Heart right ventricle (tissue), 16 donors: ENCODE measurements at regions not wholly inside any gene's neighbourhood (a gene's known extent, or its start where the extent isn't known, plus 50 kb on each side); places are given as distances from the start of the nearest gene placed in this dataset.
"Not testable (repeated sequence)": the region's sequence is repeated elsewhere in the genome, so short reads cannot be mapped to it uniquely, and the experiment has no call there.

Experiments
- ATAC-seq, 8 donors: fragments of 200-7000 bp; cut with Tn5 transposase; one replicate each; pipeline ENCODE4 v1.9.1; 2020; ENCODE audit warnings: mild to moderate bottlenecking in 8 of 8, moderate library complexity in 8 of 8, moderate number of reproducible peaks in 1 of 8
- DNase-seq, 2 donors: peaks; one replicate each; pipeline ENCODE4 v3.0.0-alpha.2; 2020
- H3K27ac ChIP-seq, 10 donors: fragments of 200-600 bp; sonication (generic) in 2 of 10; one replicate each; pipeline versions ENCODE4 v1.5.0 to v1.8.0; 2020 to 2022; ENCODE audit warnings: mild to moderate bottlenecking in 3 of 10
- H3K27me3 ChIP-seq, 7 donors: fragments of 200-600 bp; one replicate each; pipeline ENCODE4 v1.8.0; 2021 to 2022; ENCODE audit warnings: mild to moderate bottlenecking in 2 of 7
- H3K36me3 ChIP-seq, 9 donors: fragments of 200-600 bp; sonication (generic) in 1 of 9; one replicate each; pipeline versions ENCODE4 v1.5.0 to v1.8.0; 2020 to 2022; ENCODE audit warnings: mild to moderate bottlenecking in 2 of 9
- H3K4me1 ChIP-seq, 9 donors: fragments of 200-600 bp; sonication (generic) in 1 of 9; one replicate each; pipeline versions ENCODE4 v1.5.0 to v1.8.0; 2020 to 2022; ENCODE audit warnings: mild to moderate bottlenecking in 4 of 9
- H3K4me3 ChIP-seq, 10 donors: fragments of 200-600 bp; sonication (generic) in 2 of 10; one replicate each; pipeline versions ENCODE4 v1.5.0 to v1.8.0; 2020 to 2022; ENCODE audit warnings: mild to moderate bottlenecking in 7 of 10, moderate library complexity in 2 of 10
- H3K9me3 ChIP-seq, 11 donors: fragments of 200-600 bp in 10 of 11; sonication (generic) in 2 of 11; one replicate each; pipeline versions ENCODE4 v1.5.0 to v1.8.0; 2013 to 2022; ENCODE audit warnings: mild to moderate bottlenecking in 2 of 11, control low read depth in 1 of 11, moderate library complexity in 1 of 11
- WGBS, 2 donors: extraction: QIAGEN DNeasy Blood & Tissue Kit; methylation state at CpG; one replicate each; pipeline ENCODE4 v1.1.7; 2013; ENCODE audit warnings: inconsistent platforms in 1 of 2; 5-methylcytosine and 5-hydroxymethylcytosine counted together
- intact Hi-C, 10 donors: fragments of 100-400 bp; cut with DNase I; formaldehyde crosslinking; loops; one replicate each; pipeline versions ENCODE4 v1.11.1 to v1.14.2; 2022
- donor health status: Arrhythmogenic right ventricular cardiomyopathy.
- donor health status: ischemic (EF 13 %, LVEDD 7.1; RV severe dilation, severe dysfunction).
- donor health status: healthy with polysubstance abuse.
- donor health status: DM: no; HTN: yes; CAD: no.
- donor health status: DM: no; HTN: no; CAD: no.
- donor health status: ischemic (EF 25% LVEDD 6.9; RV normal size, moderate dysfunction).
- donor health status: ischemic (EF 25% LVEDD 5.7; RV mildly dilated, moderate dysfunction).
- donor health status: healthy.
- donor health status: DM: yes; HTN: yes; CAD: no.
- donor health status: Ischemic cardiomyopathy.
- donor health status: ischemic (EF 35%, LVEDD 5.7; RV mildly dilated, moderate dysfunction).
- donor health status: nonischemic (EF 11% LVEDD 7.7; RV severe dilation, severe dysfunction).
- donor health status: DM: yes; HTN: yes; CAD: no.
- donor health status: PGD.
- donor health status: ischemic (EF 29% LVEDD 5.4; RV normal size, mild dysfunction).
- donor health status: nonischemic (EF 23%, LVEDD 6.1; RV moderate dilation, normal function).

DNA sequence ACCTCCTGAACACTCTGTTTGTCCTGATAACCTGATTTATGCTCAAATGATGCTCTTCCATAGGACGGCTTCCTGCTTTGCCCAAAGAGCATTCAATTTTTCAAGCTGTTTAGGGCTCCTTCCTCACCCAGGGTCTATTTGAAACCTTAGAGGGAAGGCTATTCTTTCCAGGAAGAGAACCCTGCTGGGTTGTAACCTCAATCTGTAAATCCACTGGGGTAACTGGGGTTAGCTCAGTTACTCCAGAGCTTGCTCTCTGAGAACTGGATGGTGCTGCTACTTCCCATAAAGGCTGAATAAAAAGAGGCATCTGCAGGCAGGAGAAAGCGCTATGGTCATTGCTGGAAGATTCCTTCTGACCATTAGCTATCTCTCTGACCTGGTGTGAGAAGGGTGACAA is 169.9 kb upstream of the ZNF322 start:
- H3K9me3 ChIP-seq, ATAC-seq, DNase-seq, H3K4me1 ChIP-seq, intact Hi-C loops, H3K36me3 ChIP-seq, H3K4me3 ChIP-seq, H3K27ac ChIP-seq, H3K27me3 ChIP-seq: not testable (repeated sequence)
- no CpG with 5 or more reads among the region's 2 CpGs for WGBS, 2 donors

DNA sequence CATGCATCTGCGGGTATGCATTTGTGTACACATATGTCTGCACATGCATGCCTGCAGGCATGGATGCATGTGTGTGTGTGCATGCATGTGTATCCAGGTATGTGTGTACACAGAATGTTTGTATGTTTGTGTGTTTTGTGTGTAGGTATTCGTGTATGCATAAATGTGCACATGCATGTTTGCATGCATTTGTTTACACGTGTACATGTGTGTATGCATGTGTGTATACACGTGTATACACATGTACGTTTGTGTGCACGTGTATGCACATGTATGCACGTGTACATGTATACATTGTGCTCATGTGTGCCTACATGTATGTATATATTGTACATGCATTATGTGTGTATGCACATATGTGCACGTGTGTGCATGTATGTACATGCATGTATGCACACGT is 171.4 kb upstream of the ZNF322 start:
- ATAC-seq, H3K36me3 ChIP-seq, intact Hi-C loops, DNase-seq, H3K9me3 ChIP-seq, H3K4me1 ChIP-seq, H3K27me3 ChIP-seq, H3K27ac ChIP-seq, H3K4me3 ChIP-seq: not testable (repeated sequence)
- 74 to 83% methylated on average over 9 of the region's 9 CpGs for WGBS, 2 donors

DNA sequence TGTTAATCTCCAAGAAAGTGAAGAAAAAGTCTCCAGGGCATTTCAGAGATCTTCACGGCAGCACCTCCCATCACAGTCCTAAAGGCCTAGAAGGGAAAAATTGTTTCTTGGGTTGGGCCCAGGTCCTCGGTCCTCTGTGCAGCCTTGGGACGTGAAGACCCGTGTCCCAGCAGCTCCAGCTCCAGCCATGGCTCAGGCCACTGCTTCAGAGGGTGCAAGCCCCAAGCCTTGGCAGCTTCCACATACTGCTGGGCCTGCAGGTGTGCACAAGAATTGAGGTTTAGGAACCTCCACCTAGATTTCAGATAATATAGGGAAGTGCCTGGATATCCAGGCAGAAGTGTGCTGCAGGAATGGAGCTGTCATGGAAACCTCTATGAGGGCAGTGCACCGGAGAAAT is 176.2 kb upstream of the ZNF322 start:
- intact Hi-C loops, H3K9me3 ChIP-seq, H3K36me3 ChIP-seq, H3K27me3 ChIP-seq, H3K27ac ChIP-seq, ATAC-seq, H3K4me1 ChIP-seq, H3K4me3 ChIP-seq, DNase-seq: not testable (repeated sequence)
- WGBS, 2 donors: 88 to 95% methylated on average over 3 to 4 of the region's 5 CpGs

DNA sequence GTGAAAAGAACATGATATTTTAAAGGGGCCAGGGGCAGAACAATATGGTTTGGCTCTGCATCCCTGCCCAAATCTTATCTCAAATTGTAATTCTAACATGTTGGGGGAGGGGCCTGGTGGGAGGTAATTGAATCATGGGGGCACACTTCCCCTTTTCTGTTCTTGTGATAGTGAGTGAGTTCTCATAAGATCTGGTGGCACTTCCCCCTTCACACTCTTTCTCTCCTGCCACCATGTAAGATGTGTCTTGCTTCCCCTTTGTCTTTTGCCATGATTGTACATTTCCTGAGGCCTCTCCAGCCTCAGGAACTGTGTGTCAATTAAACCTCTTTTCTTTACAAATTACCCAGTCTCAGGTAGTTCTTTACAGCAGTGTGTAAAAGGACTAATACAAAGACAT is 177.1 kb upstream of the ZNF322 start:
- H3K36me3 ChIP-seq, H3K4me1 ChIP-seq, H3K27ac ChIP-seq, ATAC-seq, intact Hi-C loops, H3K4me3 ChIP-seq, H3K27me3 ChIP-seq, DNase-seq, H3K9me3 ChIP-seq: not testable (repeated sequence)

DNA sequence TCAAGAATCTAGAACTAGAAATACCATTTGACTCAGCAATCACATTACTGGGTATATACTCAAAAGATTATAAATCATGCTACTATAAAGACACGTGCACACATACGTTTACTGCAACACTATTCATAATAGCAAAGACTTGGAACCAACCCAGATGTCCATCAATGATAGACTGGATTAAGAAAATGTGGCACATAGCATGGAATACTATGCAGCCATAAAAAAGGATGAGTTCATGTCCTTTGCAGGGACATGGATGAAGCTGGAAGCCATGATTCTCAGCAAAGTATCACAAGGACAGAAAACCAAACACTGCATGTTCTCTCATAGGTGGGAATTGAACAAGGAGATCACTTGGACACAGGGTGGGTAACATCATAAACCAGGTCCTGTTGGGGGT is 185.3 kb upstream of the ZNF322 start:
- H3K27ac ChIP-seq, H3K27me3 ChIP-seq, DNase-seq, H3K4me1 ChIP-seq, ATAC-seq, H3K36me3 ChIP-seq, intact Hi-C loops, H3K4me3 ChIP-seq: not testable (repeated sequence)
- 92 to 94% methylated on average over 2 of the region's 2 CpGs for WGBS, 2 donors
- peaks cover 0 to 12% (median 0%) of the 10 kb centered on the region in 11 donors for H3K9me3 ChIP-seq

DNA sequence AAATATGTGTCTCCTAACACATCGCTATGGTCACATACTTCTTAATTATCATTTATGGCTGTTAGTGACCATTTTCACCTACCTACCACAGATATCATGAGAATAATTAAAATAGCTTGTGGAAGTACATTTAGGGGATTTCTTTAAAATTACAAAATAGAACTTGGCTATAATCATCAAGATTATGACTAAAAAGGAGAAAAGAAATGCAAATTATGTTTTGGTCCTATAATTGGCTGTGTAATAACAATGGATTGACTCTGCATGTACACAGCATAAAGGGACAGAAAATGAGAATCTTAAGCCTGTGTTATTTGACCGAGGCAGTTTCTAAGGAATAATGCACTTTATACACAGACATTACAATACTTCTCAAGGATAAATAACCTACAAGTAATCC is 197.7 kb upstream of the ZNF322 start:
- H3K4me3 ChIP-seq, H3K36me3 ChIP-seq, ATAC-seq, H3K27ac ChIP-seq, H3K27me3 ChIP-seq, intact Hi-C loops, DNase-seq, H3K9me3 ChIP-seq, H3K4me1 ChIP-seq: not testable (repeated sequence)
- WGBS, 2 donors: 45 to 62% methylated on average over 2 of the region's 2 CpGs

DNA sequence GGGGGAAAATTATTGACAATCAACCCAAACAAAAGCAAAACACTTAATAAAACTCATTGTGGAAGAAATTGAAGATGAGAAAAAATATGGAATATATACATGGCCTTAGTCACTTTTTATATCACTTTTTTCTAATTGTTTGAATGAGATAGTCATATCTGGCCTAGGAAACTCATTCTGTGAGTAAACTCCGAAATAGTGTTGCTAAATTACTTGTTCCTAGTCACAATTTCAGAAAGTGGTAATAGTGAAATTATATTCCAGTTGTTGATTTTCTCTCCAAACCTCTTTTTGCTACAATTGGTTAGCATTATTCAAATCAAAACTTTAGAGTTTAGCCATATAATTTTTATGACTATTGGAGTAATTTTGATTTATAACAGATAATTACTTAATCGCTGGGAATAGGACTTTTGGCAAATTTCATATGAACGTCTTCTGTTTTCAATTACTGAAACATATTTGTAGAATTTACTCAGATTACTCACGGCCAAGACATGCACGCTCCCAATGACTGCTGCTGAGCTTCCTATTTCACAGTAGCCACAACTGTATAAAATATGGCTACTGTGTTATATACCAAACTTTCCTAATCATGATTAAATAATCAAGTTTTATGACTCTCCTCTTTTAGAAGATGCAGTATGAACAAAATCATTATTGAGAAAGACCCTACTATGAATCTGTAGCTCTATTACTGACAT is 199.7 kb upstream of the ZNF322 start:
- H3K4me3 ChIP-seq, DNase-seq, ATAC-seq, H3K27me3 ChIP-seq, intact Hi-C loops, H3K27ac ChIP-seq, H3K9me3 ChIP-seq, H3K4me1 ChIP-seq, H3K36me3 ChIP-seq: not testable (repeated sequence)
- WGBS, 2 donors: 84 to 90% methylated on average over 2 to 3 of the region's 5 CpGs

DNA sequence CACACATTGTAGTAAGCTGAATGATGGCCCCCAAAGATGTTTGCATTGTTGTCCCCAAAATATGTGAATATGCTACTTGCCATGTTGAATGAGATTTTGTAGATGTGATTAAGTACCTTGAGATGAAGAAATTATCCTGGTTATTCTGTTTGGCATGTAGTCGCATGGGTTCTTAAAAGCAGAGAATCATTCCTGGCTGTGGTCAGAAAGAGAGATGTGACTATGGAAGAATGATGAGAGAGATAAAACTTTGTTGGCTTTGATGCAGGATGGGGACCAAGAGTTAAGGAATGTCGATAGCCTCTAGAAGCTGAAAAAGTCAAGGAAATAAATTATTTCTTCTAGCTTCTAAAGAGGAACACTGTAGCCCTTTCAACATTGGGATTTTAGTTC is 200.2 kb upstream of the ZNF322 start:
- ATAC-seq: not testable (repeated sequence)
- 89 to 97% methylated on average over 2 of the region's 2 CpGs for WGBS, 2 donors

DNA sequence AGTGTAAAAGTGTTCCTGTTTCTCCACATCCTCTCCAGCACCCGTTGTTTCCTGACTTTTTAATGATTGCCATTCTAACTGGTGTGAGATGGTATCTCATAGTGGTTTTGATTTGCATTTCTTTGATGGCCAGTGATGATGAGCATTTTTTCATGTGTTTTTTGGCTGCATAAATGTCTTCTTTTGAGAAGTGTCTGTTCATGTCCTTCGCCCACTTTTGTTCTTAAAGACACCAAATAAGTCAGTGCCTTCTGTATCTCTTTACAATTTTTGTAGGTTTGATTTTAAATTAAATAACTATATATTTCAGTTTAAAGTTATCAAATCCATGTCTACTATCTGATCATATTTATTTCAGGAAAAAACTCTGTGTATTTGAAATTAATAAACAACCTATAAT is 202.4 kb upstream of the ZNF322 start:
- WGBS, 2 donors: 93 to 96% methylated on average over 1 of the region's 2 CpGs

More for the DNA sequence above, 200.2 kb upstream of the ZNF322 start:
- H3K9me3 ChIP-seq, intact Hi-C loops, DNase-seq, H3K27me3 ChIP-seq, H3K4me3 ChIP-seq, H3K36me3 ChIP-seq, H3K27ac ChIP-seq, H3K4me1 ChIP-seq: not testable (repeated sequence)

DNA sequence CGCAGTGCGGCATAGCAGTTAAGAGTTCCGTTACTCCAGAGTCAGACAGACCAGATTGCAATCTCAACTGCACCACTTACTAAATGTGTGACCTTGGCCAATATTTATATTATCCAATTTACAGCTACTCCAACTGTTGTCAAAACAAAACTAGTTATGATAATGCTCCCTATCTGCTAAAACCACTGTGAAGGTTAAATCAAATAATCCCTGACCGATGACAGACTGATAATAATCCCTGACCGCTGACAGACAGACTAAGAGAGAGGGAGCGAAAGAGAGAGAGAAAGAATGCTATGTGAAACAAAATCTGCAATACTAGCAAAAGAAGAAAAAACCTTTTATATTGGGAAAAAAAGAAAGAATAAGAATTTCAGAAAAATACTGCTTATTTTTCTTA is 204.1 kb upstream of the ZNF322 start:
- DNase-seq, intact Hi-C loops, H3K4me3 ChIP-seq, H3K9me3 ChIP-seq, H3K36me3 ChIP-seq, H3K27ac ChIP-seq, H3K4me1 ChIP-seq, ATAC-seq, H3K27me3 ChIP-seq: not testable (repeated sequence)
- 76 to 87% methylated on average over 6 of the region's 6 CpGs for WGBS, 2 donors

More for the DNA sequence above, 202.4 kb upstream of the ZNF322 start:
- H3K36me3 ChIP-seq, DNase-seq, H3K9me3 ChIP-seq, H3K27me3 ChIP-seq, H3K4me1 ChIP-seq, intact Hi-C loops, ATAC-seq, H3K27ac ChIP-seq, H3K4me3 ChIP-seq: not testable (repeated sequence)

DNA sequence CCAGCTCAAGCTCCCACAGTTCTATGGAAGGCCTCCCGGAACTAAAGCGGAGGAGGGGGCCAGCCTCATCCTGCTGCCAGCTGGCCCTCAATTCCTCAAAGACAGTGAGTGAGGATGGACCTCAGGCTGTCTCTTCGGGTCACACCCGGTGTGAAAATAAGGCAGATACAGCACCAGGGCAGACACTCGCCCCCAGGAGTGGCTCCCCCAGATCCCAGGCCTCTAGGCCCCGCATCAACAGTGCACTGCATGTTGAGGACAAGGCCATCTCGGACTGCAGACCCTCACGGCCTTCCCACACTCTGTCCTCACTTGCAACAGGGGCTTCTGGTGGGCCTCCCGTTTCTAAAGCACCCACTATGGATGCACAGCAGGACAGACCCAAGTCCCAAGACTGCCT is 239.2 kb upstream of the ZNF322 start:
- H3K4me1 ChIP-seq, H3K4me3 ChIP-seq, DNase-seq, intact Hi-C loops, H3K27ac ChIP-seq, ATAC-seq, H3K36me3 ChIP-seq, H3K27me3 ChIP-seq, H3K9me3 ChIP-seq: not testable (repeated sequence)
- 87 to 88% methylated on average over 7 to 9 of the region's 9 CpGs for WGBS, 2 donors

DNA sequence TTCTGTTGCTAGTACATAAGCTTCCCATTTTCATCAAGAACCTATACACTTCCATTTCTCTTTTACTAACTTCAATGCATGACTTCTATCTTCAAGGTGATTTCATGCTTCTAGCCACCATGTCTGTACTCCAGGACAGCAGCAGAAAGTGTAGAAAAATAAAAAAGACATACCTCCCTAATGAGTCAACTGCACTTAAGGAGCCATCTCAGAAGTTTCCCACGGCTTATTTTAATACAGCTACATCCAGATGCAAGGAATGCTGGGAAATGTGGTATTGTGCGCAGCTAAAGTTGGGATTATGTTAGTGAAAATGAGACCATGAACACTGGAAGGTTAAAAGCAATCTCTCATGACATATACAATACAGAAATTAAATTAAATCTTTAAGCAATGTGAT is 264.7 kb upstream of the ZNF322 start:
- DNase-seq, H3K4me1 ChIP-seq, H3K9me3 ChIP-seq, ATAC-seq, H3K36me3 ChIP-seq, H3K4me3 ChIP-seq, H3K27ac ChIP-seq, intact Hi-C loops, H3K27me3 ChIP-seq: not testable (repeated sequence)
- WGBS, 2 donors: 88 to 94% methylated on average over 2 of the region's 2 CpGs
